Psoas muscle (tissue), 7 donors: ENCODE measurements at regions not wholly inside any gene's neighbourhood (a gene's known extent, or its start where the extent isn't known, plus 50 kb on each side); places are given as distances from the start of the nearest gene placed in this dataset.
A peak's percentile ranks its signal among the peaks of the same experiment; 100 is the strongest.

Source experiments
- ATAC-seq, 4 donors: fragments of 200-7000 bp; cut with Tn5 transposase; one replicate each; pipeline ENCODE4 v1.9.1; 2020; ENCODE audit warnings: moderate library complexity in 3 of 4, mild to moderate bottlenecking in 2 of 4
- DNase-seq, 2 donors: peaks; one replicate each; pipeline ENCODE4 v3.0.0-alpha.2; 2020
- H3K27ac ChIP-seq: fragments of 200-600 bp; one replicate; pipeline ENCODE4 v1.8.0; 2022
- H3K27me3 ChIP-seq, 3 donors: fragments of 200-600 bp in 1 of 3; one replicate each; pipeline versions ENCODE4 v1.6.1 to v1.8.0; 2013 to 2022; ENCODE audit warnings: low read length in 2 of 3, mild to moderate bottlenecking in 2 of 3, moderate library complexity in 1 of 3; ENCODE audit not compliant: insufficient read depth in 3 of 3
- H3K36me3 ChIP-seq, 2 donors: fragments of 200-600 bp in 1 of 2; one replicate each; pipeline versions ENCODE4 v1.6.1 to v1.8.0; 2013 to 2022; ENCODE audit warnings: low read depth in 1 of 2, mild to moderate bottlenecking in 1 of 2, moderate library complexity in 1 of 2; ENCODE audit not compliant: insufficient read depth in 1 of 2
- H3K4me1 ChIP-seq: fragments of 200-600 bp; one replicate; pipeline ENCODE4 v1.8.0; 2022
- H3K4me3 ChIP-seq: fragments of 200-600 bp; one replicate; pipeline ENCODE4 v1.8.0; 2022; ENCODE audit warnings: mild to moderate bottlenecking
- H3K9me3 ChIP-seq: fragments of 200-600 bp; one replicate; pipeline ENCODE4 v1.8.0; 2022
- WGBS, 3 donors: extraction: QIAGEN DNeasy Blood & Tissue Kit; methylation state at CpG; one replicate each; pipeline versions ENCODE4 v1.1.6 to v1.1.7; 2013; 5-methylcytosine and 5-hydroxymethylcytosine counted together
- intact Hi-C, 2 donors: fragments of 100-400 bp; cut with DNase I; formaldehyde crosslinking; loops; one replicate each; pipeline versions ENCODE4 v1.11.0 to v1.14.2; 2022
- TF ChIP-seq, protein P1 (sequence below): fragments of 200-600 bp; IDR thresholded peaks from one replicate; pipeline ENCODE4 v1.8.0; 2022; ENCODE audit warnings: antibody characterized with exemption
- donor health status: healthy with polysubstance abuse.
- donor health status: DM: no; HTN: no; CAD: no; lungs with moderate emphysema.
- donor health status: Bipolar disorder and iron deficiency.
- donor health status: healthy.
- donor health status: DM: yes; HTN: yes; CAD: no.
- donor health status: DM: no; HTN: no; CAD: no.
- donor health status: DM: yes; HTN: yes; CAD: no.

DNA sequence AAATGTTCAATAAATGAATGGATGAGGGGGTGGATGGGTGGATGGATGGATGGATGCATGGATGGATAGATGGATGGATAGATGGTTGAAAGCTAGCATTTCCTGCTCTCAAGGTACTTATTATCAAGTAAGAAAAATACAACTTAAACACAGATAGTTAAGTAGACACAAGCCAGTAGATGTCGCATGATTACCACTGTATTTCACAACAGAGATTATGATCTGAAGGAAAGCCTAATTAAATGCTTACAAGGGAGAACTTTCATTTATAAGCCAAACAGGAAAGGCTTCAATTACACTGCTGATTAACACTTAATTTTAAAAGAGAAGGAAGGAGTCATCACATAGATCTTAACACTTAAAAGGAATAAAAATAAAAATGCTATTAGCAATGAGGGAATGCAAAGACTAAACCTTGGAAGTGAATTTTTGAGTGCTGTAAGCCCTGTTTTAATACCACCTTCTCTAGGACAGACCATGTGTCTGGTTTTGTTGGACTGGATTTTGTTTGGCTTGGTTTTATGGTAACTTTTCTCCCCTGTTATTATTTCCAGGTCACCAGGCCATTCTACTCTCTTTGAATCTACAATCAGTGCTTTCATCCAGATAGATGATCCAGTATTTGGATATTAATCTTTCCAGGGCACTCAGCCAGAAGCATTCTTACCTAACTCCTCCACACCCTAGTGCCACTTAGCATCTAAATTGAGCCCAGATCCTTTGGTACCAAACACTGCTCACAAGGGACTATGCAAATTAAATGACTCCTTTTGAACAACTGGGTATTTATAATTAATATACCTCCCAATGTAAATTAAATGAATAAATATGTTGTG lies 75.5 kb upstream of the SLC39A8 start:
- no peaks in the 10 kb centered on the region for H3K36me3 ChIP-seq
- 54 to 65% (median 64%) methylated on average over 1 of the region's 1 CpG for WGBS, 3 donors
- no peak overlapping the region for H3K27ac ChIP-seq
- peaks cover 5% of the 10 kb centered on the region for H3K9me3 ChIP-seq
- intact Hi-C loops = no loop called here
- TF ChIP-seq, protein P1, sequence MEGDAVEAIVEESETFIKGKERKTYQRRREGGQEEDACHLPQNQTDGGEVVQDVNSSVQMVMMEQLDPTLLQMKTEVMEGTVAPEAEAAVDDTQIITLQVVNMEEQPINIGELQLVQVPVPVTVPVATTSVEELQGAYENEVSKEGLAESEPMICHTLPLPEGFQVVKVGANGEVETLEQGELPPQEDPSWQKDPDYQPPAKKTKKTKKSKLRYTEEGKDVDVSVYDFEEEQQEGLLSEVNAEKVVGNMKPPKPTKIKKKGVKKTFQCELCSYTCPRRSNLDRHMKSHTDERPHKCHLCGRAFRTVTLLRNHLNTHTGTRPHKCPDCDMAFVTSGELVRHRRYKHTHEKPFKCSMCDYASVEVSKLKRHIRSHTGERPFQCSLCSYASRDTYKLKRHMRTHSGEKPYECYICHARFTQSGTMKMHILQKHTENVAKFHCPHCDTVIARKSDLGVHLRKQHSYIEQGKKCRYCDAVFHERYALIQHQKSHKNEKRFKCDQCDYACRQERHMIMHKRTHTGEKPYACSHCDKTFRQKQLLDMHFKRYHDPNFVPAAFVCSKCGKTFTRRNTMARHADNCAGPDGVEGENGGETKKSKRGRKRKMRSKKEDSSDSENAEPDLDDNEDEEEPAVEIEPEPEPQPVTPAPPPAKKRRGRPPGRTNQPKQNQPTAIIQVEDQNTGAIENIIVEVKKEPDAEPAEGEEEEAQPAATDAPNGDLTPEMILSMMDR = peak; percentile 22
- no peak overlapping the region for H3K4me3 ChIP-seq
- no peaks in the 10 kb centered on the region for H3K4me1 ChIP-seq
- DNase-seq (no peak), ATAC-seq (no peak)
- no peaks in the 10 kb centered on the region for H3K27me3 ChIP-seq

DNA sequence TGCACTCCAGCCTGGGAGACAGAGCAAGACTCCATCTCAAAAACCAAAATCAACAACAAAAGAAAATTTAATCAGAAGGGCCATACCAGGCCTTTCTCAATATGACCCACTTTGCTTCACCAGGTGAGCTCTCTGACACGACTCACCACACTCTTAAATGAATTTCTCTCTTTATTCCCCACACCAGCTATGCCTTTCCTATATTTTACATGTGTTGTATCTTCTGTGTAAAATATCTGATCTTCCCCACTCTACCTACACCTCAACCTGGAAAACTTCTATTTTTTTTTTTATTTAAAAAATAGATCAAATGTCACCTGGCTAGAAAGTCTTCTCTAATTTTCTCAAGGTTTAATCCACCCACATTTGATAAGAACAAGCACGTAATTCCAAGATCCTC lies 77.6 kb upstream of the SLC39A8 start:
- H3K4me1 ChIP-seq = no peaks in the 10 kb centered on the region
- TF ChIP-seq, protein P1 = no peak
- no peaks in the 10 kb centered on the region for H3K36me3 ChIP-seq
- DNase-seq (no peak), ATAC-seq (no peak)
- no peak overlapping the region for H3K4me3 ChIP-seq
- H3K9me3 ChIP-seq = peaks cover 5% of the 10 kb centered on the region
- H3K27me3 ChIP-seq = no peaks in the 10 kb centered on the region
- no peak overlapping the region for H3K27ac ChIP-seq
- WGBS, 3 donors = 48 to 94% (median 67%) methylated on average over 2 of the region's 2 CpGs
- intact Hi-C loops = no loop called here

DNA sequence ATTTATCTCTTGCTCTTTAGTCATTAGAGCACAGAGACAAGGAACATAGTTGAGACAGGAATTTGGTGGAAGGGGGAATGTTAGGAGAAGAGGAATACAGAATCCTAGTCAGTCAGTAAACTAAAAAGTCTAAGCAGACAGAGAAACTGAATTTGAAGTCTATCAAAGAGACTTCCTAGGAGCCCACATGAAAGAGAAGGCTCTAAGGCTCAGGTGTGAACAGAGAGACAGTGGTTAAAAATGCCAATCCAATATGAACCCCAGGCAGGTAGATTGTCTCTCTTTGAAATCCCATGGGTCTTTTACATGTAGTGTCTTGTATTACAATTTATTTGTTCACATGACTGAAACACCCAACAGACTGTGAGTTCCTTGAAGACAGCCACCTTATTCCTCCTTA lies 77.8 kb upstream of the NFKB1 start:
- no peaks in the 10 kb centered on the region for H3K27me3 ChIP-seq
- ATAC-seq (no peak), DNase-seq (no peak)
- H3K4me1 ChIP-seq = no peaks in the 10 kb centered on the region
- H3K36me3 ChIP-seq = no peaks in the 10 kb centered on the region
- intact Hi-C loops = no loop called here
- peaks cover 5% of the 10 kb centered on the region for H3K9me3 ChIP-seq
- no peak overlapping the region for H3K27ac ChIP-seq
- TF ChIP-seq, protein P1 = no peak
- no peak overlapping the region for H3K4me3 ChIP-seq

DNA sequence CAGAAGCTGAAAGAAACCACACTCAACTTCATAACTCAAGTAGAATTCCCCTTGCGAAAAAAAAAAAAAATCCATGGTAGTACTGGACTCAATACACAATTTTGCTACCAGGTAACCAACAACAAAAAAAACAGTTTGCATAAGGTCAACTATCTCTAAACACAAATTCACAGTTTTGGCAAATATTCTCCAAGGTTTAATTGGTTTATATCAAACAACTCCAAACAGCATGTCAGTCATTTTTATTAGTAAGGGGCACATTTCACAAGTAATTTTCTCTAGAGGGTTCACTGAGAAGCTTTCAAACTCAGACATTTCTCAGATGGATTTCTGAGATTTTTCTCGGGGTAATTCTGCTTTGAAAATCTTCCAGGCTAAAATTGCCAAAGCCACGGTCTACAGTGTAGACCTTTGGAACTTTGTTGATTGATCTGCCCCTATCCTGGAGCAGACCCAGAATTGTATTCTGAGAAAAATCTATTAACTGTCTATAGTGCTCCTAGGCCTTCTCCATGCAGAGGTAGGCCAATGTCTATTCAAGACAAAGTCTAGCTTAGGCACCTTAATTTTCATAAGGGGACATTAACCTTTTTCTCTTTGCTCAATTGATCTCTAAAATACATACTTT lies 73.7 kb upstream of the NFKB1 start:
- Histone ChIP-seq H3K9me3 (peaks cover 4% of the 10 kb centered on the region), H3K4me1 (no peaks in the 10 kb centered on the region), H3K36me3 (no peaks in the 10 kb centered on the region), H3K27ac (no peak overlapping the region), H3K27me3 (no peaks in the 10 kb centered on the region), H3K4me3 (no peak overlapping the region)
- intact Hi-C loops = no loop called here
- TF ChIP-seq, protein P1 = no peak
- ATAC-seq (no peak), DNase-seq (no peak)
- WGBS, 3 donors = 69 to 75% (median 70%) methylated on average over 3 of the region's 3 CpGs
